Mucosa of descending colon (tissue), 3 donors: ENCODE measurements at regions not wholly inside any gene's neighbourhood (a gene's known extent, or its start where the extent isn't known, plus 50 kb on each side); places are given as distances from the start of the nearest gene placed in this dataset.

ENCODE experiments used
- ATAC-seq: fragments of 200-7000 bp; cut with Tn5 transposase; one replicate; pipeline ENCODE4 v1.9.1; 2020; ENCODE audit warnings: mild to moderate bottlenecking, moderate library complexity
- DNase-seq, 3 donors: peaks; one replicate each; pipeline ENCODE4 v3.0.0-alpha.2; 2020
- H3K36me3 ChIP-seq: fragments of 200-600 bp; one replicate; pipeline ENCODE4 v1.8.0; 2021; ENCODE audit warnings: low read depth, mild to moderate bottlenecking
- H3K4me1 ChIP-seq: fragments of 200-600 bp; one replicate; pipeline ENCODE4 v1.8.0; 2021; ENCODE audit warnings: low read depth, mild to moderate bottlenecking
- H3K4me3 ChIP-seq: fragments of 200-600 bp; one replicate; pipeline ENCODE4 v1.8.0; 2021; ENCODE audit warnings: mild to moderate bottlenecking
- H3K9me3 ChIP-seq: fragments of 200-600 bp; one replicate; pipeline ENCODE4 v1.8.0; 2021; ENCODE audit warnings: mild to moderate bottlenecking
- intact Hi-C, 2 donors: fragments of 100-400 bp; cut with DNase I in 1 of 2; cut with micrococcal nuclease in 1 of 2; formaldehyde crosslinking; loops; one replicate each; pipeline versions ENCODE4 v1.11.0 to v1.11.1; 2022; cut with DNase I, micrococcal nuclease
- TF ChIP-seq, protein P1 (sequence below): fragments of 200-600 bp; IDR thresholded peaks from one replicate; pipeline ENCODE4 v1.8.0; 2022; ENCODE audit warnings: antibody characterized with exemption, mild to moderate bottlenecking
- donor health status: DM: no; HTN: no; CAD: no; lungs with moderate emphysema.
- donor health status: DM: no; HTN: no; CAD: no.
- donor health status: DM: no; HTN: yes; CAD: no.

DNA sequence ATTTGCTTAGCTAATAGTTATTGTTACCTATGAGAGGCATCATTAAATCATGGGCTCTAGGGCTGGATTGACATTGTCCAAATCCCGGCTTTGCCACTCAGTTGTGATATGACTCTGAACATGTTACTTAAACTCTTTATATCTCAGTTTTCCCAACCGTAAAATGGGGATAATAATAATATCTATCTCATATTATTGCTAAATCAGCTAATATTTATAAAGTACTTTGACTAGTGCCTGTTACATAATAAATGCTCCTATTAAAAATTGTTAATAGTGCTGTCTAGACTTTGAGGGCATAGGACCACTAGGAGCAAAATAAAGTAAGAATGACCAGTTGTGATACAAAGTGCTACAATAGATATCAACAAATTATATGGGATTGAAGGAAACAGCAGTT, 376.3 kb upstream of the FIGN start:
- DNase-seq (no peak), ATAC-seq (no peak)
- H3K4me3 ChIP-seq: no peak overlapping the region
- H3K4me1 ChIP-seq: no peaks in the 10 kb centered on the region
- TF ChIP-seq, protein P1, sequence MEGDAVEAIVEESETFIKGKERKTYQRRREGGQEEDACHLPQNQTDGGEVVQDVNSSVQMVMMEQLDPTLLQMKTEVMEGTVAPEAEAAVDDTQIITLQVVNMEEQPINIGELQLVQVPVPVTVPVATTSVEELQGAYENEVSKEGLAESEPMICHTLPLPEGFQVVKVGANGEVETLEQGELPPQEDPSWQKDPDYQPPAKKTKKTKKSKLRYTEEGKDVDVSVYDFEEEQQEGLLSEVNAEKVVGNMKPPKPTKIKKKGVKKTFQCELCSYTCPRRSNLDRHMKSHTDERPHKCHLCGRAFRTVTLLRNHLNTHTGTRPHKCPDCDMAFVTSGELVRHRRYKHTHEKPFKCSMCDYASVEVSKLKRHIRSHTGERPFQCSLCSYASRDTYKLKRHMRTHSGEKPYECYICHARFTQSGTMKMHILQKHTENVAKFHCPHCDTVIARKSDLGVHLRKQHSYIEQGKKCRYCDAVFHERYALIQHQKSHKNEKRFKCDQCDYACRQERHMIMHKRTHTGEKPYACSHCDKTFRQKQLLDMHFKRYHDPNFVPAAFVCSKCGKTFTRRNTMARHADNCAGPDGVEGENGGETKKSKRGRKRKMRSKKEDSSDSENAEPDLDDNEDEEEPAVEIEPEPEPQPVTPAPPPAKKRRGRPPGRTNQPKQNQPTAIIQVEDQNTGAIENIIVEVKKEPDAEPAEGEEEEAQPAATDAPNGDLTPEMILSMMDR: no peak
- intact Hi-C loops: no loop called here
- H3K9me3 ChIP-seq: no peaks in the 10 kb centered on the region
- H3K36me3 ChIP-seq: no peaks in the 10 kb centered on the region

DNA sequence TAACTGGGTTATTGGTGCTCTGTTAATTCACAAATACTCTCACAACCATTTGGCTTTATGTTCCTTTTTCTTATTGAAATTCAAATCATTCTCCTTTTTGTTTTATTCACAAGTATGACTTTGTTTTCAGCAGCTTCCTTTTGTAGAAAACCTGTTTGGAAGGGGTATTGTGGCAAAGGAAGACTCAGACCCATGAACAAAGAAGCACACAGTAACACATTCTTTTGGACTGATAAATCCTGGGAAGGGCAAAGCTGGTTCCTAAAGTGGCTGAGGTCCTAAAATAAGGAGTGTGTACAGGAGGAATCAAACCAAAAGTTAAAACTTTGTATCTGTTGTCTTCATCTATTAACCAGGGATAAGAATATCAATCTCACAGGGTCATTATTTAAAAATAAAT, 374.7 kb upstream of the FIGN start:
- Histone ChIP-seq H3K4me3 (no peak overlapping the region), H3K4me1 (no peaks in the 10 kb centered on the region), H3K9me3 (no peaks in the 10 kb centered on the region), H3K36me3 (no peaks in the 10 kb centered on the region)
- DNase-seq (no peak), ATAC-seq (no peak)
- TF ChIP-seq, protein P1: no peak
- intact Hi-C loops: no loop called here

DNA sequence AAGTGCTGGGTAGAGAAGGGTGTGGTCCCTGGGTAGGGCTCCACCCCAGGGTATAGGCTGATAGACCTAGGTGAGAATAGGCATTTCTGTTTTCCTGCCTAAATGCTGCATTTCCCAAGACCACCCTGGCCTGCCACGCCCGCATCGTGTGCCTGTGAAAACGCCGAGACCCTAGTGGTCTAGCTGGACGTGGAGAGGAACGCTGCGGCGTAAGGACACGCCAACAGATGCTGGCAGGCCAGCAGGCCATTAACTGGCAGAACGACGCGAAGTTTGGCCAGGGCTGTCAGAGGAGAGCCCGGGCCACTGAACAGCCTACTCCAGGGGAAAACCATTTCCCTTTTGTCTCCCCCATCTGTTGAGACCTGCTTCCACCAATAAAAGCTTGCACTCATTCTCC, 373.2 kb upstream of the FIGN start:
- Histone ChIP-seq H3K36me3 (no peaks in the 10 kb centered on the region), H3K9me3 (no peaks in the 10 kb centered on the region), H3K4me3 (no peak overlapping the region), H3K4me1 (no peaks in the 10 kb centered on the region)
- TF ChIP-seq, protein P1: no peak
- DNase-seq (peak in 1 of 3 donors; percentile 38), ATAC-seq (no peak)
- intact Hi-C loops: no loop called here

DNA sequence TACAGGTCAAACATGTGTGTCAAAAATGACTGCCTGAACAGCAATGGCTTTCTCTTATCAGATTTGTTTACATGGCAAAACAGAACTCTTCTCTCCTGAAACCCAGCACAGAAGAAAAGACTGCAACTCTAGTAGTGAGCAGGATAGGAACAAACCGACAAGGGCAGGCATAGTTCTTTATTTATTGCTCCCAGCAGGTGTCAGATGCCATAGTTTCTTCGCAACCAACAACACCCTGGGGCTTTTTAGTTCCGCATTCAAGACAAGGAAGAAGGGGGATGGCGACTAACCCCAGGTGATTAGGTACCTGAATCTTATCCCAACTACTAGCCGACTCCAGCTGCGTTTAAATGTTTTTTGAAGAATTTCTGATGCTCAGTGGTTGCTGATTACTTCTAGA, 367.5 kb upstream of the FIGN start:
- no peaks in the 10 kb centered on the region for H3K36me3 ChIP-seq
- H3K4me1 ChIP-seq: no peaks in the 10 kb centered on the region
- H3K9me3 ChIP-seq: no peaks in the 10 kb centered on the region
- intact Hi-C loops: no loop called here
- ATAC-seq (no peak), DNase-seq (no peak)
- TF ChIP-seq, protein P1: no peak
- no peak overlapping the region for H3K4me3 ChIP-seq

DNA sequence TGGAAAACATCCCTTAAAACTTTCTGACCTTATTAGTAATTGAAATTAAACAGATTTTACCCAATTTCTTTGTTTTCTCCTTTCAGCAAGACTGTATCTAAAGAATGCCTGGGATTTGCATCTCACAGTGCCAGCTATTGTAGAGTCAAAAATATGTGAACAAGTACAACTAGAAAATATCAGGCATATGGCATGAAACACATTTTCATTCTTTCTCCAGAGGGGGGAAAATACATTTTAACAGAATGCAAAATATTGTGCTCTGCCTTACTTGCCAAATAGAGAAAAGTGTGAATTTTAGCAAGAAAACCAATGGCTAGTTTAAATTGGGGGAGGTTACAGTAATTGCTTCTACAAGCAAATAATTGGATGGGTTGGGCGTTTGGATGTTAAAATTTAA, 366.6 kb upstream of the FIGN start:
- TF ChIP-seq, protein P1: no peak
- H3K36me3 ChIP-seq: no peaks in the 10 kb centered on the region
- ATAC-seq (no peak), DNase-seq (no peak)
- no peaks in the 10 kb centered on the region for H3K9me3 ChIP-seq
- intact Hi-C loops: no loop called here
- no peak overlapping the region for H3K4me3 ChIP-seq
- no peaks in the 10 kb centered on the region for H3K4me1 ChIP-seq

DNA sequence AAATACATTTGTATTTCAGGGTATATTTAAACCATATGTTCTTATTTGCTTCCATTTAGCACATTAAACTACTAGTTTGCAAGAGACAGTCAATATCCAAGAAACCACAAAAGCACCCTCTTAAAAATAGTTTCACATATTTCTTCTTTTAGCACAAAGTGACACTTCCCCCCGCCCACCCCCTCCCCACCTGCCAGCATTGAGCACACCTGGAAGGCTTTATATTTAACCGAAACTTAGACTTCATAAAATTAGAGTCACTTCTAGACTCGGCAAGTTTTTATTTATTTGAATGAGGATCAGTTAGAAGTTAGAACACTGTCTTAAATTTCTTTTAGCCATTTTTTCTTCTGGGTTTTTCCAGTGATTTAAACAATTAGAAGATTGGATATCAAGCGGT, 355.9 kb upstream of the FIGN start:
- TF ChIP-seq, protein P1: no peak
- ATAC-seq (no peak), DNase-seq (no peak)
- Histone ChIP-seq H3K4me3 (no peak overlapping the region), H3K4me1 (no peaks in the 10 kb centered on the region), H3K9me3 (no peaks in the 10 kb centered on the region), H3K36me3 (no peaks in the 10 kb centered on the region)
- intact Hi-C loops: no loop called here
